ENCODE measurements at regions not wholly inside any gene's neighbourhood (a gene's known extent, or its start where the extent isn't known, plus 50 kb on each side); places are given as distances from the start of the nearest gene placed in this dataset.

DNA sequence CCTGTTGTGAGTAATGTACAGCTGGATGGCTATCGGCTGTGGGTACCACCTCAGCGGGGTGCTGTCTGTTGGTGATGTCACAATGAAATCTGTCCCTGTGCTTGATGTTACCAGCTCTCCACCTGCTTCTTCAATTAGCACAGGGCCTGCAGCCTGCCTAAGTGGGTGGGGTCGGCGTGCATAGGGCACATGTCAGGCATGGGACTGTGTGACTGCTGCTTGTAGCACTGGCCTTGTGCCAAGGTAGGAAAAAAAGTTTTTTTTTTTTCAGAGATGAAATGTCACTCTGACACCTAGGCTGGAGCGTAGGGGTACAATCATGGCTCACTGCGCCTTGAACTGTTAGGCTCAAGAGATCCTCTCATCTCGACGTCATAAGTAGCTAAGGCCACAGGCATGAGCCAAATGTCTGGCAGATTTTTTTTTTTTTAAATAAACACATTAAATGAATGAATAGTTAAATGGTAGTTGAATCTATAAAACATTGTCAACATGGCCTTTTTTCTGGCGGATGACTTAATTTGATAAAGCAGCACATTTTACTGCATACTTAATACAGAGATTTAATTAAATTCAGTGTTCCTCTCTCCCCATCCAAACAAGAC lies 222.5 kb downstream of the NXNL2 start:
- TF ChIP-seq POLR2A (IDR thresholded peaks at IDR 0.05) (no peak), POLR2AphosphoS5 (IDR thresholded peaks at IDR 0.05) (no peak)
- TF ChIP-seq, protein P1, sequence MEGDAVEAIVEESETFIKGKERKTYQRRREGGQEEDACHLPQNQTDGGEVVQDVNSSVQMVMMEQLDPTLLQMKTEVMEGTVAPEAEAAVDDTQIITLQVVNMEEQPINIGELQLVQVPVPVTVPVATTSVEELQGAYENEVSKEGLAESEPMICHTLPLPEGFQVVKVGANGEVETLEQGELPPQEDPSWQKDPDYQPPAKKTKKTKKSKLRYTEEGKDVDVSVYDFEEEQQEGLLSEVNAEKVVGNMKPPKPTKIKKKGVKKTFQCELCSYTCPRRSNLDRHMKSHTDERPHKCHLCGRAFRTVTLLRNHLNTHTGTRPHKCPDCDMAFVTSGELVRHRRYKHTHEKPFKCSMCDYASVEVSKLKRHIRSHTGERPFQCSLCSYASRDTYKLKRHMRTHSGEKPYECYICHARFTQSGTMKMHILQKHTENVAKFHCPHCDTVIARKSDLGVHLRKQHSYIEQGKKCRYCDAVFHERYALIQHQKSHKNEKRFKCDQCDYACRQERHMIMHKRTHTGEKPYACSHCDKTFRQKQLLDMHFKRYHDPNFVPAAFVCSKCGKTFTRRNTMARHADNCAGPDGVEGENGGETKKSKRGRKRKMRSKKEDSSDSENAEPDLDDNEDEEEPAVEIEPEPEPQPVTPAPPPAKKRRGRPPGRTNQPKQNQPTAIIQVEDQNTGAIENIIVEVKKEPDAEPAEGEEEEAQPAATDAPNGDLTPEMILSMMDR (IDR thresholded peaks at IDR 0.05): no peak

All from transverse colon (tissue), 4 donors.